HG02642 (cell line): ENCODE measurements at regions not wholly inside any gene's neighbourhood (a gene's known extent, or its start where the extent isn't known, plus 50 kb on each side); places are given as distances from the start of the nearest gene placed in this dataset.

Experiments used
- ATAC-seq: cut with Tn5 transposase; IDR thresholded peaks from one replicate; pipeline ENCODE4 v1.9.1; 2021; ENCODE audit warnings: mild to moderate bottlenecking; ENCODE audit not compliant: unreplicated experiment, poor library complexity

DNA sequence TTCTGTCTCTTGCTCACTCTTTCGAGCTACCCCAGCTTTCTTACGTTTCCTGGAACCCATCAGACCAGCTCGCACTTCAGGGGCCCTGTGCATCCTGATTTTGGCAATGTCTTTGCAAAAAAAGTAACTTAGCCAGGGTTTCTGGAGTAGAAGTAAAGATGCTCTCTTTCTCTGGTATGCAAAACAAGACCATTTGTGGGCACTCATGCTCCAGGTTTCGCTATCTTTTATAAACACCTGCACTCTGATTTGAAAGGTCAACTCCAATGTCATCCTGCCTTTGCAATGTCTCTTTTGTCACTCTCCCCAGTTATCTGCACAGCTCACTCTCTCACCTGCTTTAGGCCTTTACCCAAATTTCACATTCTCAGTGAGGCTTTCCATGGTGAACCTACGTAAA is 869.1 kb downstream of the QKI start:
- no peak for ATAC-seq

DNA sequence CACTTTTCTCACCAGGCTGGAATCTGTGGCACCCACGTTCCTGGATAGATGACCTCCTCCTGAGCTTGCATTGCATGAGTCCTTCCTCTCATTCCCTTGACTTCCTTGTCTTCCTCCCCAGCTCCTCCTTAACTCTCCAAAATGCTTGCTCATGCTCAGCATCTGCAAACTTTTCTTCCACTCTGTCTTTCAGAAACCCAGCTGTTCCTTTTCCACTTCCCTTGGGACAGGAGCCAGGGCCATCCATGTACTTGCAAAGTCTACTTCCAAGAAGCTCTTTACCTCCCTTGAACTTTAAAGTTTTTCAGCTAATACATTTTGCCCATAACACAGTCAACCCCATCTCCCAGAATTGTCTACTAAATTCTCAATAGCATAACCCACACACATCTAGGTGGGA is 861.7 kb downstream of the QKI start:
- ATAC-seq: no peak

DNA sequence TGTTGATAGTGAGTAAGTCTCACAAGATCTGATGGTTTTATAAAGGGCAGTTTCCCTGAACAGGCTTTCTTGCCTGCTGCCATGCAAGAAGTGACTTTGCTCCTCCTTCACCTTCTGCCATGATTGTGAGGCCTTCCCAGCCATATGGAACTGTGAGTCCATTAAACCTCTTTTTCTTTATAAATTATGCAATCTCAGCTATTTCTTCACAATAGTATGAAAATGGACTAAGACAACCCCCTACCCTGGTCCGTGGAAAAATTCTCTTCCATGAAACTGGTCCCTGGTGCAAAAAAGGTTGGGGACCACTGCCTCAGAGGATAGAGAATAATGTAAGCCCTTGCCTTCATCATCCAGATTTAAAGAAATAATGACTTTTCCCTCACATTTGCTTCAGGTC is 861.3 kb downstream of the QKI start:
- ATAC-seq: no peak

DNA sequence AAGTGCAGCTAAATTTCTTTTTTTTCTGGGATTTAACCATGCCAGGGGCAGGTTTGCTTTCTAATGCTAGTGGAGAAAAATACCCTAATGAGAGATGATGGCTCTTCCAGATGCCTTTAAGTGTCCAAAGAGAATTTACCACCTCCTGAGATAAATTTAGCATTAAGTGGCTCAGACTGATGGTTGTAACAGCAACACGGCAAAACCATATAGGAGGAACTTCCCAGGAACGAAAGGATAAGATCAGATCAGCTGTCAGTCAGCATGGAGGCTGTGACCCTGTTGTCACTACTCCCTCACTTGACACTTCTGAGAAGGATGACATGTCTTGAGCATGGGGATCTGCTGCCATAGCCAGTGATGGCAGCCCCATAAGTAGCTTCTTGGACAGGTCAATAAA is 860.0 kb downstream of the QKI start:
- no peak for ATAC-seq

DNA sequence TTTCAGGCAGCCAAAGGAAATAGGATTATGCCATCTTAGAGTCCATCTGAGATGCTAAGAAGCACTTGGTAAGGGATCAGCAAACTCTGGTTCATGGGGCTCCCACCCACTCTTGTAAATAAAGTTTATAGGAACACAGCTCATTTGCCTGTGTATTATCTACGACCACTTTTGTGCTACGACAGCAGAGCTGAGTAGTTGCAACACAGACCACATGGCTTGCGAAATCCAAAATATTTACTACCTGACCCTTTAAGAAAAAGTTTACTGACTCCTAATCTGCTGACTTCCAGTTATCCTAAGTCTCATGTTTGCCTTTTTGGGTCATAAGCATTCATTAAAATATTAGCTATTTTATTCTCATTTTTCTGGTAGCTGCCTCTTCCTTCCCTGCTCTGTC is 859.0 kb downstream of the QKI start:
- no peak for ATAC-seq

DNA sequence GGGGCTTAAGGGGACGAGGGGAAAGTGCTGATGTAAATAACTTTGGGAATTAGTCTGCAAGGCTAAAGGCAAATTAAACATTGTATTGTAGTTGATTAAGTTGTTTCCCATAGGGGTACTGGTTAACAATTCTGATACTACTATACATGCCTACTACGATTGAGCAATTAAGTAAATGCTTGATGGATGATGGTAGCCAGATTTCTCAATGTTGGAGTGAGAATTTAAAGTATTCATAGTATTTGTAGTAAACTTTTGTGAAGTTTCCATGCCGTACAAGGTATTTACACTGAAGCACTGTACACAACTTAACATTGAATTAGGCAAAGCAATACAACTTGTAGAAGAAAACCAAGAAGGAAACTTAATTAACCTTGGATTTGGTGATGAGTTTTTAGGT is 852.3 kb downstream of the QKI start:
- no peak for ATAC-seq

DNA sequence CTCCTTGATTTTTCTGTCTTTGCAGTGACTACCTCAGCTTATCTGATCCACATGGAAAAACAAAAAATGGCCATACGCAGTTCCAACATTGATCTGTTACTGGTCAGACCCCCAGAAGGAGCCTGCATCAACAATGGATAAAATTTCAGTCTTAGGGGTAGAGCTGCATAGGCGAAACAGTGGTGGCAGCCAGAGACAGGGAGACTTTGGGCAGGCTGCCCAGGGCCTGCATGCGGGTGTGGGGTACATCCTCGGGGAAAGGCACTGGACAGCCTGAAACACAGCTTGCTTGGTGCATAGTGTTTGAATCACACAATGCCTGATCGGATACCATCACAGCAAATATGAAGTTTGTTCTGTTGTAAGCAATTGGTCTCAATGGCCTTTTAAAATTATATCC is 847.8 kb downstream of the QKI start:
- no peak for ATAC-seq

DNA sequence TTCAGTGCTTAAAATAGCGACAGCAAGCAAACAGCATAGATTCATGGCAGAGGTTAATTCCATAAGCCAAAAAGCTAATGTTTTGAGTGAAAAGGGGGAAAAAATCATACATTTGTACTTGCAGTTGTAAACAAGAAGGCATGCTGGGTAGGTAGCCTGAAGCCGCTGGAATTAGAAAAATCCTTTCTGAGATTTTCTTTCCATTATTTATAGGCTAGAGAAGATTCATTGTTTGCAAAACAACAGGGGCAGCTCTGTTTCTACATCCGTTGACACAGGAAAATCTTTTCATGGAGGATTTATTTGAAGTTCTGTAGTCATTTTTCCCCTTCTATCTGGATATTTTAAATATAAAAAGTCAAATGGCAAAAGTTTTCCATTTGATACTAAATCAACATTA is 843.9 kb downstream of the QKI start:
- ATAC-seq: no peak

DNA sequence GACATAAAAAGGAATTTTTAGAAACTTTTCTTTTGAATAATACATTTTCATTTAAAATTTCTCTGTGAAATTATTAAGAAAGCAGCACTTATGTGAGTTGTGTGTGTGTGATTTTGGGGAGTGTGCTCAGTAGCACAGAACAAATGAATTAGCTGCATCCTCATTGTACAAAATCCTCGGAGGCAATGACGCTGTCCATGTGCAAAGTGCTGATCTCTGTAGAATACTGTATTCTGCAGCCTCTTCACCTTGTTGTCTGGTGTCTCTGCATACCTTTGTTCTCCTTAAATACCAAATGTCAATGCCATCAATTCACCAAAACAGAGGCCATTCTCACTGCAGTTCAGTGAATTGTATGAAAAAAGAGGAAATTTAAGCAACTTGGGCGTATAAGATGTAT is 838.4 kb downstream of the QKI start:
- ATAC-seq: no peak

DNA sequence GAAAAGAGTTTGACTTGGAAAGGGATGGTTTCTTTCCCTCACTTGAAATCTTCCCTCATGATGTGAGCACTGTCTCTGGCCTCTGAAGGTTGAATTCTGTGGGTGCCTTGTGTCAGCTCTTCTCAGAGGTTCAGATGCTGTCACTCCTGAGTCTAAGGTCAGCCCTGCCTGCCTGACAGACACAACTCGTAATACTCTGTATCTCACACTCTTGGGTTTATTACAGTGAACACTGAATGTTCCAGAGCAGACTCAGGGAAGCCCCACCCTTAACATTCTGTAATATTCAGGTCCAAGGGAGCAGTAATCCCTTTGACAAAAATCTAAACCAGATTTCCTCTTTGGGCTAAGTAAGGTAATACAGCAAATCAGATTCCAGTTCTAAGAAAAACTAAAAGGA is 837.8 kb downstream of the QKI start:
- no peak for ATAC-seq

DNA sequence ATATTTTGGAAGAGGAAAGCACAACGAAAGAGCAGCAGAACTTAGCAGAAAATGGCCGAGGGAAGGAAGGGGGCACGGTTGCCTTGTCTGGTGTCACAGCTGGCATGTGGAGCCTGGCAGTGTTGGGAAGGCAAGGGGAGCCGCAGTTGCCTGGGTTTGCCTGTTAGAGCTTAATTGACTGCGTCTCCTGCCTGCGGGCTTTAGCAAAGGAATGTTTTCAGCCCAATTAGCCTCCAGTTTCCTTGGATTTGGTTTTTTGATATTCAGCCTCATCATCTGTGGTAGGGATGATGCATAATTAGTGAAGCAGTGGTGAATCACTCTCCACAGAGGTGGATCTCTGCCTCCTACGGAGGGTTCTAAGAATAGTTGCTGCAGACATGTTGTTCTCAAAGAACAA is 832.6 kb downstream of the QKI start:
- ATAC-seq: no peak

DNA sequence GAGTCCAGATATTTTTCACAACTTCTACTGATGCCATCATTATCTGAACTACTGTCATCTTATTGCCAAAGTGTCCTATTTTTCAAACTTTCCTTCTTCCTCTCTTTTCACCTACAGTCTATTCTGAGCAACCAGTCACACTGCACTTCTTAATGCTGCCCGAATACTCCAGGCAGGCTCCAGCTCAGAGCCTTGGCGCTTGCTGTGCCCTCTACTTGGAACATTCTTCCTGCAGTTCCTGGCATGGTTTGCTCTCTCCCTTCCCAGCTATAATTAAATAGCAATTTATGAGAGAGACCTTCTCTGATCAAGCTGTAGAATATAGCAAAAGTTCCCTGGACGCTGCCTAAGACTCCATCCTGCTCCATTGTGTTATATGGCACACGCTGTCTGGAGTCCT is 831.6 kb downstream of the QKI start:
- no peak for ATAC-seq

DNA sequence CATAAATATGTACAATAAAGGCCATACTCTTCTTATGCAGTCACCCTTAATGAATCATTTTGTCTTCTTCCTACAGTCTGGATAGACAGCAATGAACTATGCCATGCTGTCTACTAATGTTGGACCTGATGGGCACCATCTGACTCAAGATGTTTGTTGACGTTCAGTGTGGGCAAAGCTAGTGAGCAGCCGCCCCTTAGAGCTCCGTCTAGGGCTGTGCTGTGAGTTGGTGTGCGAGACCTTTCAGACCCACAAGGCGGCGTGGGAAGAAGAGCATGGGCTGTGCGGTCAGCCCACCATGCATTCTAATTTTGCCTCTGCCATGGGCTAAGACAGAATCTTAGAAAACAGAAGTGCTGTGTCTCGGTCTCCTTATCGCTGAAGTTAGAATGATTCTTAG is 829.4 kb downstream of the QKI start:
- no peak for ATAC-seq

DNA sequence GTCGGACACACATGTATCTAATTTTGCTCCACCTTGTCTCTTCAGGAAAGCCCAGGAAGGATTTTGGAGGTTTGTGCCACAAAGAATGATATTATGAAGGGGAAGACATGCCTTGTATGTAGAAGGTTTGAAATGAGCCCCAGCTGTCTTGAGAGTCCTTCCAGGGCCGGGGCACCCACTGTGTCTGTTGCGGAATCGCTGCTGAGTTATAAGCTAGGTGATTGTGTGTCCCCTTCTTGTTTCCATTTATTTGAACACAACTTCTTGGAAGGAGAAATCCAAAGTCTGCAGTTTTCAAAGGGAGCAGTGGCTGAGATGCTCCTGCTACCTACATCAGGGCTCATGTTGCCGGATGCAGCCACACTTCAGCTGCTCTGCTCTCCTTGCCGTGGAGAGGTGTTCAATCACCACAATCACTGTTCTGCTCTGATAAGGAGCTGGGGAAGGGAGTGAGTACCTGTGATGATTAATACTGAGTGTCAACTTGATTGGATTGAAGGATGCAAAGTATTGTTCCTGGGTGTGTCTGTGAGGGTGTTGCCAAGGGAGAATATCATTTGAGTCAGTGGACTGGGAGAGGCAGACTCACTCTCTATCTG is 828.6 kb downstream of the QKI start:
- ATAC-seq: no peak

DNA sequence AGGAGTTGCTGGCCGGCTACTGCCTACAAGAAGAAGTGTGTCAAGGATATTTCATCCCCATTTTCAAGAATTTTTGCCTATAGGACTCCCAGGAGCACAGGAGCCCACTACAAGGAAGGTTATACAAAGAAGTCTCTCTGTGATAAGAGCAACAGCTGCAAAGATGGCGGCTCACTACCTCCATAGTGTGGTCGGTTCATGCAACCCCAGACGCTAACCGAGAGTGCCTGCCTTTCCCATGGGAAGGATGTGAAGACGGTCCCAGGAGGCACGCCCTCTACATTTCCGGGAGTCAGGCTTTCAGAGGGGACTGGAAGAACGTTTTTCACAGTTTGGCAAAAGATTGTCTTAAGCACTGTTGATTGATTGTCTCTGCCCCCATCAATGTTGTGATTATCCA is 816.3 kb downstream of the QKI start:
- ATAC-seq: no peak

DNA sequence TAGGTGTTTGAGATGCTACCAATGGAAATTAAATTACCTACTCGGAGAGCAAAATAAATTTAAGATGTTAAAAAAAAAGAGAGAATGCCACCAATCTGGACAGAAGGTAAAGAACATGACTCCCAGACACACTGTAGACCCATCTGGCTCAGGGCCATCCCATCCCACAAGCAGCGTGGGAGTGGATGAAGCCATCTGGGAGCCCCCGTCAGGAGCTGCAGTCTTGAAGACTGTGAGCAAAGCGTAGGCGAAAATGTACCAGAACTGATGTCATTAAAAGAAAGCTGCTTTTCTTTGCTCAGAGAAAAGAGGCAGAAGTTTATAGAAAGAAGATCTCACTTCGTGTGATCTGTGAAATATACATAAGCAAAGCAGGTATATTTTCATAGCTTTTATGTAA is 815.7 kb downstream of the QKI start:
- no peak for ATAC-seq

DNA sequence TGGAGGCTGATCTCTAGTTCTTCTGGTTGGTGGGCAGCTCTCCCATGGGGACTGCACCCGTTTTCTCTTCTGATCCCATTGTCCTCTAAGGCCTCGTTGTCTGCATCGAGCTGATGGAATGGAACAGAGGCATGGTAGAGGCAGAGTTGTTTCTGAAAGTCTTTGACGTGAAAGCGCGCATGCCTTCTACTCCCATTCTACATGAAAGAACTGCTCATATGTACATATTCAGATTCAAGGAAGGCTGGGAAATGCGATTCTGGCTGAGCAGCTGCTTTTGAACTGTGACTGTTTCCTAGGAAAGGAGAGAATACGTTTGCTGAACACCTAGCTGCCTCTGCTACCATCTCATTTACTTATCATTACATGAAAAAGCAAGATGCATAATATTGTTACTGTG is 815.2 kb downstream of the QKI start:
- no peak for ATAC-seq

DNA sequence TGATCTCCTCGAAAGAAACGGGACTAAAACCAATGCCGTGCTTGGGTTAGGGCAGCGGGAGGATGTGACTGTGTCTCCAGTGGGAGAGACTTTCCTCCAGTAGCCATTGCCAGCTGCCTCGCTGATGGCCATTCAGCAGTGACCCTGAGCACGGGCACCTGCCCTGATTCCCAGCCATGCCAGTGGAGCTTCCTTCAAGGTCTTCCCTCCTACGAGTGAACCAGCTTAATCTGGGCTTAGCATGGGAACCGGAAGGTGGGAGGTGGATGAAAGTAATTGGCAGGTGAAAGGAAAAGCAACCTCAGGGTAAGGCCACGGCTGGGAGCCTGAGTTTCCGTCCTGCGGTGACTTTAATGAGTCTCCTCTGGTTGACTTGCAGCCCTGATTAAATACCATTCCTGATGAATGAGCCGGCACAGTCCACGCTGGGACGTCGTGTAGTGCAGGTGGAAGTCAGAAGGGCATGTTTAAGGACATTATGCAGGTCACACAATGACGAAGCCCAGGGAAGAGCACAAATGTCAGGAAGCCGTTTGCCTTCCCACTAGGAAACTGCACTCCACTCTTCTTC is 813.5 kb downstream of the QKI start:
- ATAC-seq: no peak

DNA sequence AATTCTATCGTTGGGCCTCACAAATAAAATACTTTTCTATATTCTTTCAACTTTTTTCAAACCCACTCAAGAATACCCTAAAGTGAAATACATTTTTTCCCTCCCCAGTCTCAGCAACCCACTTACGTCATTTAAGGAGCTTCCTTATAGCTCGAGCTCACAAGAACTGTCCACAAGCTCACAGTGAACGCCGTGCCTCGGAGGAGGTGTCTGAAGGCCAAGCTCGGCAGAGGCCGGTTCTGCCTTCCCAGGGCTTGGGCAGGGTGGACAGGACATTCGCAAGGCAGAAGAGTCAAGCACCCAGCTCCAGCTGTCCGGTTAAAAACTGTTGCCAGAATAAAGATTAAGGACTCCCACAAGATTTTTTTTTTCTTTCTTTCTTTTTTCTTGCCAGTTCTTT is 802.3 kb downstream of the QKI start:
- no peak for ATAC-seq

DNA sequence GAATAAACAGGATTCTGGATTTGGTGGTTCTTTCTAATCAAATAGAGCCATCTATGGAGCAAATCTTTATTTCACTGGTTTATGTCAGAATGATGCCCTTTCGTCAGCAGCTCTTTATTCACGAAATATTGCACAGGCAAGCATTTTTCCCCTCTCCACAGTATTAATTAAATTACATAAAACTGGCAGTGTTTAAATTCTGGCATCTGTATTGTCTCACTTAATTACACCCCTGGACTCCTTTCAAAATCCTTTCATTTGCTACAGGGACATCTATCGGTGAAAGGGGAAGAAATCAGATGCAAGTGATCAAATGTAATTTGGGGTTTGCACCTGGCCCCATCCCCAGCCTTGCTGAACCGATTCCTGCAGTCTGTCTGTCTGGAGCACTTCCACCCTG is 801.9 kb downstream of the QKI start:
- ATAC-seq: no peak

DNA sequence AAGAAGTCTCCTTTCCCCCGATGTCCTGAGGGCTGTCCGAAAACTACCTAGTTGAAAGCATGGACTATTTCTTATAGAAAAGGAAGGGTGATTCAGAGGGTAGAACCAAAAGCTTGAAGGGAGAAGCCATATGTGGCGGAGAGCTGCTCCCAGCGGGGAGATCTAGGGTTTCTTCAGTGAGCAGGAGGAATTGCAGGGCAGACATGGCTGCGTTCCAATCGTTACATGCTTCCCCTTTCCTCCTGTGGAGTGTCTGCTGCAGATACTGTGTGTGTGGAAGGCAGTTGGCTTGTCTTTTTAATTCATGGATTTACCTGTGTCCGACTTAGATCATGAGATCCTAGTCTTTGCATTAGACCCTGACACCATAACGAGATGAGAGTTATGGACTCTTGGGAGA is 799.5 kb downstream of the QKI start:
- ATAC-seq: no peak

DNA sequence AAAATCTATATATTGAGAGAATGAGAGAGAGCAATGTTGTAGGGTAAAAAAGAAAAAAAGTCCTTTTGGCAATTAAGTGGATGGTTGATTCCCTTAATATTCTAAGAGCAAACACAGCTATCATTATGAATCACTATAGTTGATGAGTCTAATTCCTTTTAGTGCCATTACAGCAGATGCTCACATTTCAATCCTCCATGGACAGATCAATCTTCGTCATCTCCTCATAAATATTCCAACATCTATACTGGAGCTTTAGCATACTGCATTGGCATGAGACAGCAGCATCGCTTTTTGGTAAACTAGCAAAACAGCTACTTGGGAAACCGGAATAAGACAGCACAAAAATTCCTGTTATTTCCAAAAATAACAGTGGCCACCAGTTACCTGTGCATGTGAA is 796.7 kb downstream of the QKI start:
- ATAC-seq: no peak

DNA sequence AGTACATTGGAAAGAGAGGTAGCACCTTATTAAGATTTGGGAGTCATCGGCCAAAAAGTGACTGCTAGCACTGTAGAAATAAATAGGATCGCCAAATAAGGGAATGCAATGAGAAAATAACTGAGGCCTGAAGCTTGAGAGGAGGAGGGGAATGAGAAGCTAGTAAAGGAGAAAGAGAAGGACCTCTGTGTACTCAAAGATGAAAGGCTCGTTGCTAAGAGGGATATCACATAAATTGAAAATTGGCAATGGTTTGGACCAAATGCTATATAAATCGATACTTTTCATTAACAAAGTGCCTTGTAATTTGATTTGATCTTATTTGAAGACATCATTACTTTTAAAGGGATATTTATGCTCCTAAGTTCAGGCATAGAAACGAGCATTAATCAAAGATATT is 796.3 kb downstream of the QKI start:
- no peak for ATAC-seq
